ENCODE measurements at regions not wholly inside any gene's neighbourhood (a gene's known extent, or its start where the extent isn't known, plus 50 kb on each side); places are given as distances from the start of the nearest gene placed in this dataset.
"Not testable (repeated sequence)": the region's sequence is repeated elsewhere in the genome, so short reads cannot be mapped to it uniquely, and the experiment has no call there.

GRCh38 chr16:25586826-25587225, 104.9 kb upstream of the HS3ST4 start:
- Histone ChIP-seq H3K27me3 (no peaks in the 10 kb centered on the region), H3K36me3 (no peaks in the 10 kb centered on the region), H3K4me1 (no peaks in the 10 kb centered on the region), H3K9me3 (replicated peaks) (no peaks in the 10 kb centered on the region), H3K4me3 (no peak overlapping the region), H3K27ac (no peak overlapping the region)
- DNase-seq, result no peak

GRCh38 chr16:25585526-25585925, 106.2 kb upstream of the HS3ST4 start:
- no peaks in the 10 kb centered on the region for H3K36me3 ChIP-seq
- no peaks in the 10 kb centered on the region for H3K9me3 ChIP-seq (replicated peaks)
- no peak overlapping the region for H3K4me3 ChIP-seq
- no peak for DNase-seq
- H3K27ac ChIP-seq, result no peak overlapping the region
- H3K27me3 ChIP-seq, result no peaks in the 10 kb centered on the region
- no peaks in the 10 kb centered on the region for H3K4me1 ChIP-seq

GRCh38 chr16:25580041-25580440, 111.7 kb upstream of the HS3ST4 start:
- H3K4me3 ChIP-seq, result no peak overlapping the region
- no peaks in the 10 kb centered on the region for H3K9me3 ChIP-seq (replicated peaks)
- no peaks in the 10 kb centered on the region for H3K27me3 ChIP-seq
- H3K36me3 ChIP-seq, result no peaks in the 10 kb centered on the region
- DNase-seq, result no peak
- no peak overlapping the region for H3K27ac ChIP-seq
- no peaks in the 10 kb centered on the region for H3K4me1 ChIP-seq

- H3K27me3 ChIP-seq, result no peaks in the 10 kb centered on the region
- H3K9me3 ChIP-seq (replicated peaks), result no peaks in the 10 kb centered on the region
- no peak overlapping the region for H3K27ac ChIP-seq
- H3K36me3 ChIP-seq, result no peaks in the 10 kb centered on the region
- H3K4me3 ChIP-seq, result no peak overlapping the region
- H3K4me1 ChIP-seq, result no peaks in the 10 kb centered on the region
- no peak for DNase-seq
Measured at GRCh38 chr16:25575363-25575762, 116.4 kb upstream of the HS3ST4 start.

- Histone ChIP-seq H3K36me3 (no peaks in the 10 kb centered on the region), H3K4me3 (no peak overlapping the region), H3K27ac (no peak overlapping the region), H3K27me3 (no peaks in the 10 kb centered on the region), H3K4me1 (no peaks in the 10 kb centered on the region), H3K9me3 (replicated peaks) (no peaks in the 10 kb centered on the region)
- no peak for DNase-seq
Measured at GRCh38 chr16:25571712-25572111, 120.0 kb upstream of the HS3ST4 start.

- H3K4me3 ChIP-seq, result no peak overlapping the region
- H3K36me3 ChIP-seq, result no peaks in the 10 kb centered on the region
- H3K27ac ChIP-seq, result no peak overlapping the region
- H3K27me3 ChIP-seq, result no peaks in the 10 kb centered on the region
- H3K9me3 ChIP-seq (replicated peaks), result no peaks in the 10 kb centered on the region
- H3K4me1 ChIP-seq, result no peaks in the 10 kb centered on the region
- no peak for DNase-seq
Measured at GRCh38 chr16:25570131-25570530, 121.6 kb upstream of the HS3ST4 start.

GRCh38 chr16:25568991-25569390, 122.8 kb upstream of the HS3ST4 start:
- Histone ChIP-seq H3K4me1 (no peaks in the 10 kb centered on the region), H3K27me3 (no peaks in the 10 kb centered on the region), H3K27ac (no peak overlapping the region), H3K9me3 (replicated peaks) (no peaks in the 10 kb centered on the region), H3K36me3 (no peaks in the 10 kb centered on the region), H3K4me3 (no peak overlapping the region)
- DNase-seq, result no peak

GRCh38 chr16:25566183-25566582, 125.6 kb upstream of the HS3ST4 start:
- Histone ChIP-seq H3K27me3 (no peaks in the 10 kb centered on the region), H3K9me3 (replicated peaks) (no peaks in the 10 kb centered on the region), H3K4me3 (no peak overlapping the region), H3K36me3 (no peaks in the 10 kb centered on the region), H3K4me1 (no peaks in the 10 kb centered on the region), H3K27ac (no peak overlapping the region)
- no peak for DNase-seq

GRCh38 chr16:25563700-25564099, 128.1 kb upstream of the HS3ST4 start:
- Histone ChIP-seq H3K27ac (no peak overlapping the region), H3K27me3 (no peaks in the 10 kb centered on the region), H3K36me3 (no peaks in the 10 kb centered on the region), H3K9me3 (replicated peaks) (no peaks in the 10 kb centered on the region), H3K4me1 (no peaks in the 10 kb centered on the region), H3K4me3 (no peak overlapping the region)
- DNase-seq, result no peak

GRCh38 chr16:25561723-25562122, 130.0 kb upstream of the HS3ST4 start:
- DNase-seq; H3K4me3 ChIP-seq; H3K27ac ChIP-seq; H3K27me3 ChIP-seq; H3K4me1 ChIP-seq; H3K9me3 ChIP-seq (replicated peaks); H3K36me3 ChIP-seq: not testable (repeated sequence)

- H3K4me3 ChIP-seq; H3K27me3 ChIP-seq; H3K9me3 ChIP-seq (replicated peaks); H3K4me1 ChIP-seq; H3K36me3 ChIP-seq; DNase-seq; H3K27ac ChIP-seq: not testable (repeated sequence)
Measured at GRCh38 chr16:25556968-25557312, 134.8 kb upstream of the HS3ST4 start.

- H3K27ac ChIP-seq, DNase-seq: not testable (repeated sequence)
Measured at GRCh38 chr16:25556289-25556967, 135.3 kb upstream of the HS3ST4 start.

GRCh38 chr16:25553711-25554436, 137.9 kb upstream of the HS3ST4 start:
- H3K9me3 ChIP-seq (replicated peaks), result no peaks in the 10 kb centered on the region
- no peaks in the 10 kb centered on the region for H3K36me3 ChIP-seq
- no peak overlapping the region for H3K4me3 ChIP-seq
- H3K27ac ChIP-seq, result no peak overlapping the region
- peak in 1 of 2 experiments; percentile 3 for DNase-seq
- no peaks in the 10 kb centered on the region for H3K4me1 ChIP-seq
- H3K27me3 ChIP-seq, result no peaks in the 10 kb centered on the region

More at GRCh38 chr16:25556289-25556967, 135.3 kb upstream of the HS3ST4 start:
- not testable (repeated sequence) for H3K9me3 ChIP-seq (replicated peaks); H3K4me3 ChIP-seq; H3K4me1 ChIP-seq; H3K36me3 ChIP-seq; H3K27me3 ChIP-seq

- Histone ChIP-seq H3K4me1 (no peaks in the 10 kb centered on the region), H3K36me3 (no peaks in the 10 kb centered on the region), H3K27ac (no peak overlapping the region), H3K4me3 (no peak overlapping the region), H3K9me3 (replicated peaks) (no peaks in the 10 kb centered on the region), H3K27me3 (no peaks in the 10 kb centered on the region)
- DNase-seq, result no peak
Measured at GRCh38 chr16:25550647-25551046, 141.1 kb upstream of the HS3ST4 start.

- Histone ChIP-seq H3K4me3 (no peak overlapping the region), H3K9me3 (replicated peaks) (no peaks in the 10 kb centered on the region), H3K4me1 (no peaks in the 10 kb centered on the region), H3K27me3 (no peaks in the 10 kb centered on the region), H3K36me3 (no peaks in the 10 kb centered on the region), H3K27ac (no peak overlapping the region)
- DNase-seq, result no peak
Measured at GRCh38 chr16:25546791-25547190, 145.0 kb upstream of the HS3ST4 start.

GRCh38 chr16:25544294-25544693, 147.5 kb upstream of the HS3ST4 start:
- no peak overlapping the region for H3K27ac ChIP-seq
- H3K4me3 ChIP-seq, result no peak overlapping the region
- H3K36me3 ChIP-seq, result no peaks in the 10 kb centered on the region
- H3K27me3 ChIP-seq, result no peaks in the 10 kb centered on the region
- H3K4me1 ChIP-seq, result no peaks in the 10 kb centered on the region
- H3K9me3 ChIP-seq (replicated peaks), result no peaks in the 10 kb centered on the region
- no peak for DNase-seq
